ENCODE measurements at regions not wholly inside any gene's neighbourhood (a gene's known extent, or its start where the extent isn't known, plus 50 kb on each side); places are given as distances from the start of the nearest gene placed in this dataset.
"Not testable (repeated sequence)": the region's sequence is repeated elsewhere in the genome, so short reads cannot be mapped to it uniquely, and the experiment has no call there.

DNA sequence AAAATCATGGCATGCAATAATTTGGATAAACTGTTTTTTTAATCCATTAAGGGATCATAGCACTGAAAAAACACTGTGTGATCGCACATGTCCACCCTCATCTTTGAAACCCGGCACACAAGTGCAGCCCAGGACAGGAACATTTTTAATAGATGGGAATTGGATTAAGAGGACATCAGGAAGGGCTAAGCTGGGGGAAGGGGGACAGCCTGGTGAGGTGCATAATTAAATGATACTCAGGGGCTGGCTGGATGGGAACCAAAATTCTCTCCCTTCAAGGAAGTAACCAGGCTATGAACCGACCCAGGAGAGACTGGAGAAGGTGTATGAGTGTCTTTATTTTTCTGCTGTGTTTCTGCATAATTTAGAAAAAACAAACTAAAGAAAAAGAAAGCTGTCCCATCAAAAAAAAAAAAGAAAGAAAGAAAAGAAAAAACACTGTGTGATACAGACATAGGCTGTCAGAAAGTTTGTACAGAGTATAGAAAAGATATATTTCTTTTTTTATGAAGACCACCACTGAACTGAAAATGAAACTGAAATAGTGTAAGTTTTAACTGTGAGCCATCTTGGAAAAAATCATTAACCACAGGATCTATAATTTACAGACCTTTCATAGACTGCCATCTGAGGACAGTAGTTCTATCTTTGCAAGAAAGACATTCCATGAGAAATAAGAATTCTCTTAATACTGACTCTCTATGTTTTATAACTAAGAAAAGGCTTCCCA is 75.1 kb upstream of the SLC38A4 start:
- no peak for TF ChIP-seq FOXK2 (IDR thresholded peaks at IDR 0.05)
- TF ChIP-seq ARNT (IDR thresholded peaks at IDR 0.05) = no peak
- no peak for TF ChIP-seq CTBP1 (IDR thresholded peaks at IDR 0.05; ENCODE audit: borderline replicate concordance)
- no peak for TF ChIP-seq SUZ12 (IDR thresholded peaks at IDR 0.05)
- TF ChIP-seq SP1 (IDR thresholded peaks at IDR 0.05) = no peak
- no peak for TF ChIP-seq L3MBTL2 (conservative IDR thresholded peaks at IDR 0.05)
- TF ChIP-seq NFRKB (IDR thresholded peaks at IDR 0.05) = no peak
- no peak for TF ChIP-seq FOXA1 (IDR thresholded peaks at IDR 0.05)
- POLR2A ChIA-PET = no interaction called here
- CTCF ChIA-PET = no interaction called here
- no peak for DNase-seq (ENCODE audit: extremely low spot score)

DNA sequence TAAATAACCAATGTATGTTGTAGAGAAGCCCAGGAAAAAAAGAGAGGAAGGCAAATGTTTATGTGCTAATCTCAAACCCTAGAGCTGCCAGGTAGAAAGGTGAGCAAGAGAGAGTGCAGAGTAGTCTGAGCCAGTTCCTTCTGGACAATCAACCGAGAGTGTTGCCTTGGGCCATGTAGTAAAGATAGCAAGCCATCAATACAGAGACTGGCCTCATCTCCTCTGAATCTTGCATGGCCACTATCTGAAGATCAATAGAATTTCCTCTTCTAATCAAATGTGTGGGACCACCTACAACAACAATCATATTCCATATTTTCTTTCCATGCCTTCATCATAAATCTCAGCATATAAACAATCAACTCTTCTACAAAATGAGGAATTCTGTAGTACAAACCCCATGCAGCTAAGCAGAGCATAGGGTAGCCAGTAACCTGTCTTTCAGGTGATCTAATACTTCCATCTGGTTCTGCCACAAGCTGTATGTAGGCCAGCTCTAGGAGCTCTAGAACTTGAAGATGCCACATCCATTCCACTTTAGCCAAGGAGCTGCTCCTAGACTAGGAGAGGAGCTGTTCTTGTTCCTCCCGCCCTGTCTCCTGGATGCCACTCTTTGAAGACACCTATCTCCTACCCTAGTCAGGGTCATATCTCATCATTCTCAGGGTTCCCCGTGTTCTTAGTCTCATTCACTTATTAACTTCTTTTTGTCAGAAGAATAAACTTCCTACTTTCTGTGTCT is 75.8 kb upstream of the SLC38A4 start:
- TF ChIP-seq TARDBP (IDR thresholded peaks at IDR 0.05) (no peak), FOXM1 (IDR thresholded peaks at IDR 0.05; ENCODE audit: borderline replicate concordance) (no peak), ARNT (IDR thresholded peaks at IDR 0.05) (no peak), BHLHE40 (IDR thresholded peaks at IDR 0.05; ENCODE audit: borderline replicate concordance) (no peak), FOXA1 (IDR thresholded peaks at IDR 0.05) (no peak), HDGF (IDR thresholded peaks at IDR 0.05; ENCODE audit: borderline replicate concordance) (no peak), ELF4 (IDR thresholded peaks at IDR 0.05) (no peak), NFRKB (IDR thresholded peaks at IDR 0.05) (no peak), SP1 (IDR thresholded peaks at IDR 0.05) (no peak), L3MBTL2 (conservative IDR thresholded peaks at IDR 0.05) (no peak), LEF1 (IDR thresholded peaks at IDR 0.05; ENCODE audit: borderline replicate concordance) (no peak), SUZ12 (IDR thresholded peaks at IDR 0.05) (no peak), FOXK2 (IDR thresholded peaks at IDR 0.05) (no peak), ZNF384 (IDR thresholded peaks at IDR 0.05) (no peak), CTBP1 (IDR thresholded peaks at IDR 0.05; ENCODE audit: borderline replicate concordance) (no peak)
- TF ChIP-seq, protein P1, sequence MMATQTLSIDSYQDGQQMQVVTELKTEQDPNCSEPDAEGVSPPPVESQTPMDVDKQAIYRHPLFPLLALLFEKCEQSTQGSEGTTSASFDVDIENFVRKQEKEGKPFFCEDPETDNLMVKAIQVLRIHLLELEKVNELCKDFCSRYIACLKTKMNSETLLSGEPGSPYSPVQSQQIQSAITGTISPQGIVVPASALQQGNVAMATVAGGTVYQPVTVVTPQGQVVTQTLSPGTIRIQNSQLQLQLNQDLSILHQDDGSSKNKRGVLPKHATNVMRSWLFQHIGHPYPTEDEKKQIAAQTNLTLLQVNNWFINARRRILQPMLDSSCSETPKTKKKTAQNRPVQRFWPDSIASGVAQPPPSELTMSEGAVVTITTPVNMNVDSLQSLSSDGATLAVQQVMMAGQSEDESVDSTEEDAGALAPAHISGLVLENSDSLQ (IDR thresholded peaks at IDR 0.05) = no peak
- POLR2A ChIA-PET = no interaction called here
- DNase-seq (ENCODE audit: extremely low spot score) = no peak
- CTCF ChIA-PET = no interaction called here

DNA sequence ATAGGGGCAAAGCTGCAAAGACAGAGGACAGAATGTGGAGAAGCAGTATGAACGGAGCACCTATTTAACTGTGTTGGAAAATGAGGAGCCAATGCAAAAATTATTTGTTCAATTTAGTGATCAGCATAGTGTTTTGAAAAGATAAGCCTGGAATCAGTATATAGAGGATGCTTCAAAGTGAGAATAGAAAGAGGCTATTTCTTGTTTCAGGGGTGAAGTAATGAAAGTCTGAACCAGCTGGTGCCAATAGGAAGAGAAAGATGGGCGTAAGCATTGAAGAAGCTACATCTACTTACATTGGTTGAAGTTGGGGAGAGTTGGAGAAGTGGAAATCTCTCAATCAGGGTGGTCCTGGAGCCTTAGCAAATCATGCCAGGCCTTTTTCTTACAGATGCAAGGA is 77.3 kb upstream of the SLC38A4 start:
- ChIA-PET CTCF (no interaction called here), POLR2A (no interaction called here)
- DNase-seq (ENCODE audit: extremely low spot score) = no peak
- TF ChIP-seq, protein P1 (IDR thresholded peaks at IDR 0.05) = no peak
- TF ChIP-seq LEF1 (IDR thresholded peaks at IDR 0.05; ENCODE audit: borderline replicate concordance) (no peak), ZNF384 (IDR thresholded peaks at IDR 0.05) (no peak), HDGF (IDR thresholded peaks at IDR 0.05; ENCODE audit: borderline replicate concordance) (no peak), SUZ12 (IDR thresholded peaks at IDR 0.05) (no peak), TARDBP (IDR thresholded peaks at IDR 0.05) (no peak), SP1 (IDR thresholded peaks at IDR 0.05) (no peak), ELF4 (IDR thresholded peaks at IDR 0.05) (no peak), FOXA1 (IDR thresholded peaks at IDR 0.05) (no peak), ARNT (IDR thresholded peaks at IDR 0.05) (no peak), FOXM1 (IDR thresholded peaks at IDR 0.05; ENCODE audit: borderline replicate concordance) (no peak), FOXK2 (IDR thresholded peaks at IDR 0.05) (no peak), NFRKB (IDR thresholded peaks at IDR 0.05) (no peak), BHLHE40 (IDR thresholded peaks at IDR 0.05; ENCODE audit: borderline replicate concordance) (no peak), L3MBTL2 (conservative IDR thresholded peaks at IDR 0.05) (no peak), CTBP1 (IDR thresholded peaks at IDR 0.05; ENCODE audit: borderline replicate concordance) (no peak)

DNA sequence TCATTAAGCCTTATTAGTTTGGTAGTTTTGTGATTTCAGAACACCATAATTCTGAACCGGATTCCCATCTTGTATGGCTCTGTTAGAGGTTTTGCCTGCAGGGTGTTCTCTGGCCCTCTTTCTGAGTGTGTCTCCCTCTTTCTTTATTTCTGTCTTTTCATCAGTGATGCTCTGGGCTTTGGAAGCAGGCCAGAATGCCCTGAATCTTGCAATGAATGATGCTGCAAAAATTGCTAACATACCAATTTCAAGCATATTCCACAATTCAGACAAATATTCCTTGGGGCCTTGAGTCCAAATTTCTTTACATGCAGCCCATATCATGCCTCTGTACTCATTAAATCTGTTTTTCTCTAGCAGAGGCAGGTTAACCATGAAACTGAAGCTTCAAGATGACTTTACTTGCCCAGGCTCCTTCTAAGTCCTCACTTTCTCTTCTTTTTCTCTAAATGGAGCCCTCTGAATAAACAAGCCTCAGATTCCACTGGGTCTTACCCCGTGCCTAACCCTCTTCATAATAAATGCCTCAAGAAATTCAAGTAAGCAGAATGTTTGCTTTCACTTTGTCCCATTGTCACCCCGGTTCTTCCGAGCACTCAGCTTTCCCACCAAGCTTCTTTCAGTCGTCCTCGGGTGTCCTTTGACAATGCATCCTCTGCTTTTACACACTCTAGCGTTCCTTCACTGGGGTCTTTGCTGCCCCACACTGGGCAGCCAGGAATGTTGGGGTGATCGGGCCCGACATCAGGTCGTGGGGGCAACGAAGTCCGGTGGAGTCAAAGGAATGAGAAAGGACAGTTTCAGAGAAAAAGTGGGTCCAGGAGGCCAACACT is 78.8 kb upstream of the SLC38A4 start:
- ChIA-PET POLR2A (no interaction called here), CTCF (no interaction called here)
- DNase-seq (ENCODE audit: extremely low spot score) = no peak
- TF ChIP-seq ARNT (IDR thresholded peaks at IDR 0.05) (no peak), L3MBTL2 (conservative IDR thresholded peaks at IDR 0.05) (no peak), TARDBP (IDR thresholded peaks at IDR 0.05) (no peak), CTBP1 (IDR thresholded peaks at IDR 0.05; ENCODE audit: borderline replicate concordance) (no peak), FOXK2 (IDR thresholded peaks at IDR 0.05) (no peak), BHLHE40 (IDR thresholded peaks at IDR 0.05; ENCODE audit: borderline replicate concordance) (no peak), NFRKB (IDR thresholded peaks at IDR 0.05) (no peak), FOXM1 (IDR thresholded peaks at IDR 0.05; ENCODE audit: borderline replicate concordance) (no peak), FOXA1 (IDR thresholded peaks at IDR 0.05) (no peak)
- TF ChIP-seq, protein P1 (IDR thresholded peaks at IDR 0.05) = no peak

DNA sequence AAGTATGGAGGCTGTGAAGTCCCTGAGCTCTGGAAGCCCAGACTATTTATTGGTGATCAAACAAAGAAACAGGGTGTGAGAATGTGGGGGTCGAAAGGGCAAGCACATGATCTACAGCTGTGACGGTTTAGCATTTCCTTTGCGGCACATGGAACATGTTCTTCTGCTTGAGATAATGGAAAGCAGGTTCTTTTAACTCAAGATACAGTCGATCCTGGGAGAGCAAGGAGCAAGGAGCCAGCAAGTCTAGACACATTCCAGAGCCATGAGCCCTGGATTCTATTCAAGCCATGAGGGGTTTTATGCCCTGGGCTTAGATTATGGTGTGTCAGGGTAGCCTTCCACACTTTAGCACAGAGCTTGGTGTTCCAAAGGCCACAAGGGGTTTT is 79.4 kb upstream of the SLC38A4 start:
- DNase-seq (ENCODE audit: extremely low spot score); CTCF ChIA-PET; POLR2A ChIA-PET: not testable (repeated sequence)

DNA sequence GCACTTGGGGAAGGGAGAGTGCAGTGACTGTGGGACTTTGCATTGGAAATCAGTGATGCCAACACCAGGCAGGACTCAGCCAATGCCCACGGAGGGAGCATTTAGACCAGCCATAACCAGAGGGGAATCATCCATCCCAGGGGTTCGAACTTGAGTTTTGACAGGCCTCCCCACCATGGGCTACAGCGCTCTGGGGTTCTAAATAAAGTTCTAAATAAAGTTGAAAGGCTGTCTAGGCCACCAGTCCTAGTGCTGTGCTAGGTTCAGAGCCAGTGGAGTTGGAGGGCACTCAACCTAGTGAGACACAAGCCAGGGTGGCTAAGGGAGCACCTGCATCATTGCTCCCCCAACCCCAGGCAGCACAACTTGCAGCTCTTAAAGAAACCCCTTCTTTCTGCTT is 82.0 kb upstream of the SLC38A4 start:
- CTCF ChIA-PET = no interaction called here
- DNase-seq (ENCODE audit: extremely low spot score) = no peak
- POLR2A ChIA-PET = no interaction called here
- TF ChIP-seq FOXK2 (IDR thresholded peaks at IDR 0.05) (no peak), ZNF384 (IDR thresholded peaks at IDR 0.05) (no peak), TARDBP (IDR thresholded peaks at IDR 0.05) (no peak), HDGF (IDR thresholded peaks at IDR 0.05; ENCODE audit: borderline replicate concordance) (no peak), CTBP1 (IDR thresholded peaks at IDR 0.05; ENCODE audit: borderline replicate concordance) (no peak), SP1 (IDR thresholded peaks at IDR 0.05) (no peak), ARNT (IDR thresholded peaks at IDR 0.05) (no peak), FOXM1 (IDR thresholded peaks at IDR 0.05; ENCODE audit: borderline replicate concordance) (no peak), SUZ12 (IDR thresholded peaks at IDR 0.05) (no peak), FOXA1 (IDR thresholded peaks at IDR 0.05) (no peak), ELF4 (IDR thresholded peaks at IDR 0.05) (no peak), LEF1 (IDR thresholded peaks at IDR 0.05; ENCODE audit: borderline replicate concordance) (no peak), BHLHE40 (IDR thresholded peaks at IDR 0.05; ENCODE audit: borderline replicate concordance) (no peak), L3MBTL2 (conservative IDR thresholded peaks at IDR 0.05) (no peak), NFRKB (IDR thresholded peaks at IDR 0.05) (no peak)
- TF ChIP-seq, protein P1 (IDR thresholded peaks at IDR 0.05) = no peak

Data from HEK293T (cell line).